ENCODE measurements at regions not wholly inside any gene's neighbourhood (a gene's known extent, or its start where the extent isn't known, plus 50 kb on each side); places are given as distances from the start of the nearest gene placed in this dataset.

GRCh38 chr2:236403811-236404210 lies 139.6 kb upstream of the ASB18 start:
- Histone ChIP-seq H3K4me2 (ENCODE audit: low read length) (no peak overlapping the region), H3K79me2 (no peaks in the 10 kb centered on the region), H3K9ac (no peak overlapping the region), H2AFZ (no peak overlapping the region), H3K4me1 (no peaks in the 10 kb centered on the region), H3K27me3 (ENCODE audit: control insufficient read depth, insufficient read depth, low read length) (no peaks in the 10 kb centered on the region), H3K4me3 (ENCODE audit: low read depth, low read length) (no peak overlapping the region), H3K27ac (no peak overlapping the region), H3K9me3 (ENCODE audit: control insufficient read depth, low read length) (no peaks in the 10 kb centered on the region), H3K36me3 (ENCODE audit: control insufficient read depth, insufficient read depth, low read length) (no peaks in the 10 kb centered on the region)
- no peak for TF ChIP-seq CTCF (IDR thresholded peaks at IDR 0.05)

GRCh38 chr2:236404346-236404745 lies 140.1 kb upstream of the ASB18 start:
- no peak overlapping the region for H3K4me3 ChIP-seq (ENCODE audit: low read depth, low read length)
- no peaks in the 10 kb centered on the region for H3K36me3 ChIP-seq (ENCODE audit: control insufficient read depth, insufficient read depth, low read length)
- no peaks in the 10 kb centered on the region for H3K79me2 ChIP-seq
- no peak overlapping the region for H3K4me2 ChIP-seq (ENCODE audit: low read length)
- TF ChIP-seq CTCF (IDR thresholded peaks at IDR 0.05) = no peak
- H2AFZ ChIP-seq = no peak overlapping the region
- no peak overlapping the region for H3K27ac ChIP-seq
- H3K4me1 ChIP-seq = no peaks in the 10 kb centered on the region
- H3K9me3 ChIP-seq (ENCODE audit: control insufficient read depth, low read length) = no peaks in the 10 kb centered on the region
- no peak overlapping the region for H3K9ac ChIP-seq
- H3K27me3 ChIP-seq (ENCODE audit: control insufficient read depth, insufficient read depth, low read length) = no peaks in the 10 kb centered on the region

GRCh38 chr2:236405357-236405756 lies 141.2 kb upstream of the ASB18 start:
- no peak overlapping the region for H3K27ac ChIP-seq
- H3K36me3 ChIP-seq (ENCODE audit: control insufficient read depth, insufficient read depth, low read length) = no peaks in the 10 kb centered on the region
- no peaks in the 10 kb centered on the region for H3K9me3 ChIP-seq (ENCODE audit: control insufficient read depth, low read length)
- H3K9ac ChIP-seq = no peak overlapping the region
- no peak overlapping the region for H3K4me2 ChIP-seq (ENCODE audit: low read length)
- H3K4me3 ChIP-seq (ENCODE audit: low read depth, low read length) = no peak overlapping the region
- no peak for TF ChIP-seq CTCF (IDR thresholded peaks at IDR 0.05)
- no peaks in the 10 kb centered on the region for H3K79me2 ChIP-seq
- no peaks in the 10 kb centered on the region for H3K27me3 ChIP-seq (ENCODE audit: control insufficient read depth, insufficient read depth, low read length)
- no peaks in the 10 kb centered on the region for H3K4me1 ChIP-seq
- H2AFZ ChIP-seq = no peak overlapping the region

- TF ChIP-seq CTCF (IDR thresholded peaks at IDR 0.05) = no peak
- Histone ChIP-seq H3K4me1 (no peaks in the 10 kb centered on the region), H3K79me2 (no peaks in the 10 kb centered on the region), H3K4me2 (ENCODE audit: low read length) (no peak overlapping the region), H3K27me3 (ENCODE audit: control insufficient read depth, insufficient read depth, low read length) (no peaks in the 10 kb centered on the region), H3K36me3 (ENCODE audit: control insufficient read depth, insufficient read depth, low read length) (no peaks in the 10 kb centered on the region), H3K9ac (no peak overlapping the region), H3K27ac (no peak overlapping the region), H3K9me3 (ENCODE audit: control insufficient read depth, low read length) (no peaks in the 10 kb centered on the region), H3K4me3 (ENCODE audit: low read depth, low read length) (no peak overlapping the region), H2AFZ (no peak overlapping the region)
Measured at GRCh38 chr2:236408090-236408489, 143.9 kb upstream of the ASB18 start.

- H2AFZ ChIP-seq = no peak overlapping the region
- no peaks in the 10 kb centered on the region for H3K27me3 ChIP-seq (ENCODE audit: control insufficient read depth, insufficient read depth, low read length)
- TF ChIP-seq CTCF (IDR thresholded peaks at IDR 0.05) = no peak
- H3K9ac ChIP-seq = no peak overlapping the region
- no peaks in the 10 kb centered on the region for H3K36me3 ChIP-seq (ENCODE audit: control insufficient read depth, insufficient read depth, low read length)
- no peaks in the 10 kb centered on the region for H3K9me3 ChIP-seq (ENCODE audit: control insufficient read depth, low read length)
- H3K4me1 ChIP-seq = no peaks in the 10 kb centered on the region
- no peak overlapping the region for H3K4me2 ChIP-seq (ENCODE audit: low read length)
- H3K27ac ChIP-seq = no peak overlapping the region
- no peak overlapping the region for H3K4me3 ChIP-seq (ENCODE audit: low read depth, low read length)
- no peaks in the 10 kb centered on the region for H3K79me2 ChIP-seq
Measured at GRCh38 chr2:236408786-236409185, 144.6 kb upstream of the ASB18 start.

Data from parathyroid adenoma (tissue), 2 donors.